ENCODE measurements at regions not wholly inside any gene's neighbourhood (a gene's known extent, or its start where the extent isn't known, plus 50 kb on each side); places are given as distances from the start of the nearest gene placed in this dataset.
"Not testable (repeated sequence)": the region's sequence is repeated elsewhere in the genome, so short reads cannot be mapped to it uniquely, and the experiment has no call there.

DNA sequence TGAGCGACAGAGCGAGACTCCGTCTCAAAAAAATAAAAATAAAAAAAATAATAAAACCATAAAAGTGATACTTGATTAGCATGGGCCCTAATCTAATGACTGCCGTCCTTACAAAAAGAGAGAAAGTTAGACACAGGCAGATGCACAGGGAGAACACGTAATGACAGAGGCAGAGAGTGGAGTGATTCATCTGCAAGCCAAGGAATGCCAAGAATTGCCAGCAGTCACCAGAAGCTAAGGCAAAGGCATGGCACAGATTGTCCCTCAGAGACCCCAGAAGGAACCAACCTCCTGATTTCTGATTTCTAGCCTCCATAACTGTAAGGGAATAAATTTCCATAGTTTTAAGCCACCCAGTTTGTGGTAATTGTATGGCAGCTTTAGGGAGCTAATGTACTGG lies 79.6 kb upstream of the FREM1 start:
- Histone ChIP-seq H3K27me3 (no peaks in the 10 kb centered on the region), H3K27ac (no peak overlapping the region), H3K36me3 (no peaks in the 10 kb centered on the region), H3K4me3 (no peak overlapping the region), H3K4me1 (peaks cover 6% of the 10 kb centered on the region), H3K9me3 (no peaks in the 10 kb centered on the region)
- DNase-seq (ENCODE audit: low spot score in 2 of 2): no peak
- WGBS: 91% methylated on average over 5 of the region's 5 CpGs
- TF ChIP-seq EP300 (IDR thresholded peaks at IDR 0.05) (no peak), POLR2A (IDR thresholded peaks at IDR 0.05) (no peak), POLR2AphosphoS5 (IDR thresholded peaks at IDR 0.05) (no peak)
- TF ChIP-seq, protein P1, sequence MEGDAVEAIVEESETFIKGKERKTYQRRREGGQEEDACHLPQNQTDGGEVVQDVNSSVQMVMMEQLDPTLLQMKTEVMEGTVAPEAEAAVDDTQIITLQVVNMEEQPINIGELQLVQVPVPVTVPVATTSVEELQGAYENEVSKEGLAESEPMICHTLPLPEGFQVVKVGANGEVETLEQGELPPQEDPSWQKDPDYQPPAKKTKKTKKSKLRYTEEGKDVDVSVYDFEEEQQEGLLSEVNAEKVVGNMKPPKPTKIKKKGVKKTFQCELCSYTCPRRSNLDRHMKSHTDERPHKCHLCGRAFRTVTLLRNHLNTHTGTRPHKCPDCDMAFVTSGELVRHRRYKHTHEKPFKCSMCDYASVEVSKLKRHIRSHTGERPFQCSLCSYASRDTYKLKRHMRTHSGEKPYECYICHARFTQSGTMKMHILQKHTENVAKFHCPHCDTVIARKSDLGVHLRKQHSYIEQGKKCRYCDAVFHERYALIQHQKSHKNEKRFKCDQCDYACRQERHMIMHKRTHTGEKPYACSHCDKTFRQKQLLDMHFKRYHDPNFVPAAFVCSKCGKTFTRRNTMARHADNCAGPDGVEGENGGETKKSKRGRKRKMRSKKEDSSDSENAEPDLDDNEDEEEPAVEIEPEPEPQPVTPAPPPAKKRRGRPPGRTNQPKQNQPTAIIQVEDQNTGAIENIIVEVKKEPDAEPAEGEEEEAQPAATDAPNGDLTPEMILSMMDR (IDR thresholded peaks at IDR 0.05): no peak

- H3K4me3 ChIP-seq; H3K4me1 ChIP-seq; H3K36me3 ChIP-seq; DNase-seq (ENCODE audit: low spot score in 2 of 2); H3K27ac ChIP-seq; H3K27me3 ChIP-seq; H3K9me3 ChIP-seq: not testable (repeated sequence)
- 92% methylated on average over 7 of the region's 7 CpGs for WGBS
Measured at GRCh38 chr9:14989336-14989735, 79.1 kb upstream of the FREM1 start.

DNA sequence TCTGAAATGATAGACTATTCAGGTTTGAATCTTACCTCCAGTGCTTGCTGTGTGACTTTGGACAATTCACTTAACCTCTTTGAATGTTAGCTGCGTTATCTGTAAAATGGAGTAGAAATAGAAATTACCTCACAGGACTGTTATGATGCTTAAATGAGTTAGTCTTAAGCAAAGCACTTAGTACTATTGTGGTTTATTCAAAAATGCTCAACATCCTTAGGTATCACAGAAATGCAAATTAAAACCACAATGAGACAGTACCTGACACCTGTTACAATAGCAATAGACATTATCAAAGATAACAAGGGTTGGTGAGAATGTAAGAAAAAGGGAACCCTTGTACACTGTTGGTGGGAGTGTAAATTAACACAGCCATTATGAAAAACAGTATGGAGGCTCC lies 77.6 kb upstream of the FREM1 start:
- no peak overlapping the region for H3K4me3 ChIP-seq
- no peak for DNase-seq (ENCODE audit: low spot score in 2 of 2)
- H3K36me3 ChIP-seq: no peaks in the 10 kb centered on the region
- H3K27me3 ChIP-seq: no peaks in the 10 kb centered on the region
- no peaks in the 10 kb centered on the region for H3K9me3 ChIP-seq
- TF ChIP-seq POLR2AphosphoS5 (IDR thresholded peaks at IDR 0.05) (no peak), POLR2A (IDR thresholded peaks at IDR 0.05) (no peak), EP300 (IDR thresholded peaks at IDR 0.05) (no peak)
- TF ChIP-seq, protein P1 (IDR thresholded peaks at IDR 0.05): no peak
- H3K27ac ChIP-seq: no peak overlapping the region
- 96% methylated on average over 1 of the region's 1 CpG for WGBS
- no peaks in the 10 kb centered on the region for H3K4me1 ChIP-seq

DNA sequence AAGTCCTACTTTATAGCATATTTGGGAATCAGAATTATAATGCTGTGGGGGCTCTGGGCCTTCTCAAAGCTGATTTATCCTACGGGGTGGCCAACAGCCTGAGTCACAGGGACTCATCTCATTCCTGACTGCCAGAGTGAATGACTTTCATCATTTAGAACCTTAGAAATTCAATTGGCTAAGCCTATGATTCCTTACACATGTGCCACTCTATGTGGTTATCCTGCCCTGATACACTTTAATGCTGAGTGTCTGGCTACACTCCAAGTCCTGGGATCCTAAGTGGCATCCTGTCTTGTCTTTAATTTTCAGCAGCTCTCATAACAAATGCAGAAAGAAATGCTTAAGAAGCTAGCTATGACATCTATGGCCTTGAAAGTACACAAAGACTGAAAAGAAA lies 75.2 kb upstream of the FREM1 start:
- H3K27ac ChIP-seq: no peak overlapping the region
- TF ChIP-seq, protein P1 (IDR thresholded peaks at IDR 0.05): no peak
- H3K9me3 ChIP-seq: no peaks in the 10 kb centered on the region
- WGBS: 100% methylated on average over 1 of the region's 1 CpG
- no peaks in the 10 kb centered on the region for H3K4me1 ChIP-seq
- H3K36me3 ChIP-seq: no peaks in the 10 kb centered on the region
- H3K27me3 ChIP-seq: no peaks in the 10 kb centered on the region
- H3K4me3 ChIP-seq: no peak overlapping the region
- DNase-seq (ENCODE audit: low spot score in 2 of 2): no peak

DNA sequence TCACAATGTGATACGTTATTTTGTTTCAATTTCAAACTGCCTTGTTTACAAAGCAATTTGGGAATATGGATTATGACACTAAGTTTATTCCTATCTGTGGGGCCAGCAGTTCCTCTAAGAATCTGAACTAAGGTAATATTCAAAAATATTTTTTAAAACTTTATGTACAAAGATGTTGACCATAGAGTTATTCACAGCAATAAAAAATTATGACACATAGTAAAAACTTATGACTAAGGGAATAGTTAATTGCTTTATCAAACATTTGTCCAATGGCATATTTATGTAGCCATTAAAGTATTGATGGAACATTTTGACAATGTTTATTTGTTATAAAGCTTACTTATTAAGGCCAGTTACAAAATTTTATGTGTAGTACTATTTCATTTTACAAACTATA lies 73.4 kb upstream of the FREM1 start:
- no peaks in the 10 kb centered on the region for H3K27me3 ChIP-seq
- 86% methylated on average over 1 of the region's 1 CpG for WGBS
- no peak overlapping the region for H3K27ac ChIP-seq
- no peak for DNase-seq (ENCODE audit: low spot score in 2 of 2)
- H3K9me3 ChIP-seq: no peaks in the 10 kb centered on the region
- TF ChIP-seq, protein P1 (IDR thresholded peaks at IDR 0.05): no peak
- TF ChIP-seq EP300 (IDR thresholded peaks at IDR 0.05): no peak
- no peak for TF ChIP-seq POLR2A (IDR thresholded peaks at IDR 0.05)
- no peak for TF ChIP-seq POLR2AphosphoS5 (IDR thresholded peaks at IDR 0.05)
- H3K36me3 ChIP-seq: no peaks in the 10 kb centered on the region
- H3K4me3 ChIP-seq: no peak overlapping the region
- no peaks in the 10 kb centered on the region for H3K4me1 ChIP-seq

- no peaks in the 10 kb centered on the region for H3K36me3 ChIP-seq
- WGBS: 69% methylated on average over 3 of the region's 3 CpGs
- no peaks in the 10 kb centered on the region for H3K27me3 ChIP-seq
- H3K4me3 ChIP-seq: no peak overlapping the region
- no peak for DNase-seq (ENCODE audit: low spot score in 2 of 2)
- no peaks in the 10 kb centered on the region for H3K4me1 ChIP-seq
- H3K9me3 ChIP-seq: no peaks in the 10 kb centered on the region
- TF ChIP-seq POLR2AphosphoS5 (IDR thresholded peaks at IDR 0.05): no peak
- no peak overlapping the region for H3K27ac ChIP-seq
Measured at GRCh38 chr9:14981291-14981950, 71.2 kb upstream of the FREM1 start.
